SK-N-SH treated with all-trans-retinoic acid at 6 μM for 48 hours (cell line): ENCODE measurements at regions not wholly inside any gene's neighbourhood (a gene's known extent, or its start where the extent isn't known, plus 50 kb on each side); places are given as distances from the start of the nearest gene placed in this dataset.
"Not testable (repeated sequence)": the region's sequence is repeated elsewhere in the genome, so short reads cannot be mapped to it uniquely, and the experiment has no call there.

ENCODE experiments used
- ATAC-seq: fragments of 200-7000 bp; cut with Tn5 transposase; 3 replicates; pipeline ENCODE4 v1.9.1; 2020; ENCODE audit warnings: mild to moderate bottlenecking, moderate library complexity
- ARNTL ChIP-seq: fragments of 450-650 bp; formaldehyde crosslinking; IDR thresholded peaks from 2 replicates; pipeline ENCODE4 v1.5.0; 2020; ENCODE audit warnings: low read depth, mild to moderate bottlenecking, moderate library complexity, borderline replicate concordance
- CREB5 ChIP-seq: fragments of 250-450 bp; sonication (Bioruptor Pico); IDR thresholded peaks from 2 replicates; pipeline ENCODE4 v1.5.1; 2020; ENCODE audit warnings: low read depth, mild to moderate bottlenecking, moderate library complexity
- CSRNP3 ChIP-seq: fragments of 250-450 bp; sonication (Bioruptor Pico); IDR thresholded peaks from 2 replicates; pipeline ENCODE4 v1.5.1; 2021; ENCODE audit warnings: mild to moderate bottlenecking, moderate library complexity
- ESRRG ChIP-seq: fragments of 250-450 bp; sonication (Bioruptor Pico); IDR thresholded peaks from 2 replicates; pipeline ENCODE4 v1.6.1; 2021; ENCODE audit warnings: mild to moderate bottlenecking
- GLIS3 ChIP-seq: fragments of 250-450 bp; sonication (Bioruptor Pico); IDR thresholded peaks from 2 replicates; pipeline ENCODE4 v1.5.0; 2020; ENCODE audit warnings: mild to moderate bottlenecking, moderate library complexity
- ISL1 ChIP-seq: fragments of 250-450 bp; sonication (Bioruptor Pico); IDR thresholded peaks from 2 replicates; pipeline ENCODE4 v2.1.2; 2022; ENCODE audit warnings: mild to moderate bottlenecking, moderate library complexity
- OSR1 ChIP-seq: fragments of 250-450 bp; sonication (Bioruptor Pico); IDR thresholded peaks from 2 replicates; pipeline ENCODE4 v1.8.0; 2022; ENCODE audit warnings: moderate library complexity, mild to moderate bottlenecking, inconsistent platforms
- PATZ1 ChIP-seq: fragments of 250-450 bp; sonication (Bioruptor Pico); IDR thresholded peaks from 2 replicates; pipeline ENCODE4 v1.8.0; 2020; ENCODE audit warnings: mild to moderate bottlenecking, moderate library complexity, borderline replicate concordance
- POU6F1 ChIP-seq: fragments of 250-450 bp; sonication (Bioruptor Pico); IDR thresholded peaks from 2 replicates; pipeline ENCODE4 v1.8.0; 2021; ENCODE audit warnings: low read depth, mild to moderate bottlenecking, moderate library complexity, borderline replicate concordance
- PPARA ChIP-seq: fragments of 250-450 bp; sonication (Bioruptor Pico); IDR thresholded peaks from 2 replicates; pipeline ENCODE4 v1.5.0; 2020; ENCODE audit warnings: mild to moderate bottlenecking, borderline replicate concordance
- RARB ChIP-seq: fragments of 250-450 bp; sonication (Bioruptor Pico); IDR thresholded peaks from 2 replicates; pipeline ENCODE4 v1.8.0; 2021; ENCODE audit warnings: mild to moderate bottlenecking, moderate library complexity
- TCF4 ChIP-seq: fragments of 250-450 bp; sonication (Bioruptor Pico); IDR thresholded peaks from 2 replicates; pipeline ENCODE4 v1.8.0; 2021; ENCODE audit warnings: mild to moderate bottlenecking, moderate library complexity, borderline replicate concordance
- TOX ChIP-seq: fragments of 250-450 bp; sonication (Bioruptor Pico); IDR thresholded peaks from 2 replicates; pipeline ENCODE4 v1.8.0; 2021; ENCODE audit warnings: mild to moderate bottlenecking, moderate library complexity, borderline replicate concordance
- TSHZ2 ChIP-seq: fragments of 250-450 bp; sonication (Bioruptor Pico); IDR thresholded peaks from 2 replicates; pipeline ENCODE4 v1.5.0; 2020; ENCODE audit warnings: mild to moderate bottlenecking, moderate library complexity
- ZFP3 ChIP-seq: fragments of 250-450 bp; sonication (Bioruptor Pico); IDR thresholded peaks from 2 replicates; pipeline ENCODE4 v1.5.0; 2020; ENCODE audit warnings: mild to moderate bottlenecking, moderate library complexity
- ZNF565 ChIP-seq: fragments of 450-650 bp; formaldehyde crosslinking; conservative IDR thresholded peaks from 2 replicates; pipeline ENCODE4 v1.5.0; 2020; ENCODE audit warnings: low read depth, mild to moderate bottlenecking, moderate library complexity
- ZNF70 ChIP-seq: fragments of 450-650 bp; formaldehyde crosslinking; IDR thresholded peaks from 2 replicates; pipeline ENCODE4 v1.5.0; 2020; ENCODE audit warnings: mild to moderate bottlenecking, moderate library complexity
- ZNF8 ChIP-seq: fragments of 450-650 bp; formaldehyde crosslinking; IDR thresholded peaks from 2 replicates; pipeline ENCODE4 v1.5.0; 2020; ENCODE audit warnings: mild to moderate bottlenecking, moderate library complexity

GRCh38 chr9:28503573-28503972, 930.3 kb upstream of the C9orf72 start:
- peak; percentile 89 for ATAC-seq
- TF ChIP-seq POU6F1 (CRISPR knock-in tag) (no peak), RARB (no peak), ZNF70 (CRISPR knock-in tag) (no peak), GLIS3 (no peak), PPARA (no peak), ZNF8 (CRISPR knock-in tag) (no peak), ZNF565 (no peak), CREB5 (CRISPR knock-in tag) (no peak), TSHZ2 (CRISPR knock-in tag) (no peak), TCF4 (CRISPR knock-in tag) (no peak)

- ATAC-seq = peak; percentile 80
- TF ChIP-seq CREB5 (CRISPR knock-in tag) (peak; percentile 60; the same call in 1 of the 2 replicates), ZFP3 (CRISPR knock-in tag) (no peak), RARB (no peak; the same call in 1 of the 2 replicates), ESRRG (no peak), TOX (CRISPR knock-in tag) (no peak), ARNTL (no peak), POU6F1 (CRISPR knock-in tag) (no peak), ISL1 (CRISPR knock-in tag) (peak; percentile 88), CSRNP3 (CRISPR knock-in tag) (no peak)
These were observed 945.2 kb upstream of the C9orf72 start for GRCh38 chr9:28518439-28518838.

GRCh38 chr9:28524309-28524708, 951.0 kb upstream of the C9orf72 start:
- ATAC-seq = not testable (repeated sequence)

GRCh38 chr9:28528049-28528448, 954.8 kb upstream of the C9orf72 start:
- peak; percentile 66; the same call in 1 of the 3 replicates for ATAC-seq
- TF ChIP-seq ZNF70 (CRISPR knock-in tag) (no peak), TOX (CRISPR knock-in tag) (peak; percentile 8; the same call in 1 of the 2 replicates)

GRCh38 chr9:28538132-28538531, 964.9 kb upstream of the C9orf72 start:
- TF ChIP-seq PATZ1 (CRISPR knock-in tag) = no peak
- no peak for TF ChIP-seq PPARA
- TF ChIP-seq ISL1 (CRISPR knock-in tag) = no peak
- no peak for TF ChIP-seq RARB
- TF ChIP-seq CSRNP3 (CRISPR knock-in tag) = no peak
- TF ChIP-seq ZNF8 (CRISPR knock-in tag) = no peak
- no peak for TF ChIP-seq ZNF565
- no peak for TF ChIP-seq OSR1 (CRISPR knock-in tag)
- no peak for ATAC-seq
